Activated CD4-positive, alpha-beta T cell treated with anti-CD3 and anti-CD28 coated beads, Interleukin-2, amount 50 U/mL, for 16 hours (primary cell): ENCODE measurements at regions not wholly inside any gene's neighbourhood (a gene's known extent, or its start where the extent isn't known, plus 50 kb on each side); places are given as distances from the start of the nearest gene placed in this dataset.

Experiments
- DNase-seq: peaks from one replicate; pipeline ENCODE4 v3.0.0-alpha.2; 2020

DNA sequence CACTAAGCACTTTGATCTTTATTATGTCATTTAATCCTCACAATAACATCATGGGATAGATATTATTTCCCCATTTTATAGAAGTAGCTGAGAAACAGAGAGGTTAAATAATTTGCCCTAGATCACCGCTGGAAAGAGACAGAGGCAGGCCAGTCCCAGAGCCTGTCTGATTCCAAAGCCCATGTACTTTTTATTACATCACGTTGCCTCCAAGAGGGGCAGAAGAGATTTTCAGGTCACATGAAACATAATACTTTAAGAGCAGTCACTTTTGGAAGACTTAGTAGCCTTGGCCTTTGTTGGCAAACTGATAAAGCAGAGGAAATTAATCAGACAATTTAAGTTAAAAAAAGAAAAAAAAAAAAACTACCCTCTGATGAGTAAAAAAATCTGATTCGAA lies 200.2 kb upstream of the ARHGAP20 start:
- no peak for DNase-seq

DNA sequence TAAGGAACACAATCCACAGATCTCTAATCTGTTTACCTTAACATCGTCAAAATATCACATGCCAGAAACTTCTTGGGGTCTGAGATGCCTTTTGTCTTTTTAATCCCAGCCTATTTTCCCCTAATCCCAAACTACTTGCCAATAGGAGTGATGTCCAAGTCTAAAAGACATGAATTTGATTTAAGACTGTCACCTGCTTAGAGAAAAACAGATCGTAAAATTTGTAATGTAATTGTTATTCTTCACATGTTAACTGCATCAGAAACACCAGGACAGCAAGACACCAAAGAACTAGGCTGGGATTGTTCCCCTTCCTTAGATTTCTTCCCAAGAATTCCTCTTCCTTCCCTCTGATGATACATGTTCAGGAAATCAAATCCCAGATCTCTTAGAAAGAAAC lies 198.1 kb upstream of the ARHGAP20 start:
- no peak for DNase-seq

DNA sequence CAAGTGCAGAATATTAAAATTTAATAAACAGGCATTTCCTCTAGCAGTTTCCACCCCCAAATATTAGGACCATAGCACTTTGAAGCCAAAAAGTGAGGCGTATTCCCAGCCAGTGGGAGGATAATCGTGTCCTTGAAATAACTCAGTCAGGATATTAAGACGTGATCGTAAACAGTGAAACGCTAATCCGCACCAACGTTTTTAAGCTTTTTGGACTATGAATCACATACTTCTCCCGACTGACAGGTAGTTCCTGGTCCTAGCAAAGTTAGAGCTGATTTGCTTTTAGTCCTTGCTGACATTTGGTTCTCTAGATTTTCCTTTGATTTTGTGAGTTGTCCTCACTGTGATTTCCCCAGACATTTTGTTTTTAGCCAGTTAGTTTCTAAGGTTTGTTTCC lies 197.1 kb upstream of the ARHGAP20 start:
- no peak for DNase-seq

DNA sequence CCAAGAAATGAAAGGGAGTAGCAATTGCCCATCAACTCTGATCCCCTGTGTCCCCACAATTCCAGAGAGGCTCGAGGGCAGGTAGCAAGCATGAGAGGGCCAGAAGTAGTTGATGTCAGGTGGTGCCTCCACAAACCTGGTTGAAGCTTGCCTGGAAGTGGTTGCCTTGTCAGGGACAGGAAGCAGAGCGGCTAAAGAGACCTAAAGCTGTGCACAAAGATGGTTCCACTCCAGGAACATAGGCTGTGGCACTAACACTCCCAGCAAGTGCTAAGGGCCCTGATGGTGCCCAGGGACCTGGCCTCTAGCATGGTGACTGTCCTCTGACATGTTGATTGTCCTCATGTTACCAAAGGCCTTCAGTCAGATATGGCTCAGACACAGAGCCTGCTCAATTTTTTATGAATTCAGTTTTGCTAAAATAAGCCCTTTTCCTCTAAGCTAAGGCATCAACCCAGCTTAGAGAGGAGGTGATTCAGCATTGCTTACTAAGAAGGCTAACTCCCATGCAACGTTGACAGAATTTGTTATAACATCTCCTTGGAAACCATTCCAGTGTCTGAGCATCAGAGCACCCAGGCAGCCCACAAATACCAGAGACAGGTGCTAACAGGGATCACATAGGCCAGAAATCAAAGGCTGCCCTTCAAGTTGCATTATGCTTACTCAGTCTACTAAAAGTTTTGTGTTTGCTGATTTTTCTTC lies 196.3 kb upstream of the ARHGAP20 start:
- no peak for DNase-seq

- peak; percentile 26 for DNase-seq
These were observed 195.4 kb upstream of the ARHGAP20 start for GRCh38 chr11:110907629-110908028.

- DNase-seq = no peak
These were observed 191.6 kb upstream of the ARHGAP20 start for GRCh38 chr11:110903830-110904229.

DNA sequence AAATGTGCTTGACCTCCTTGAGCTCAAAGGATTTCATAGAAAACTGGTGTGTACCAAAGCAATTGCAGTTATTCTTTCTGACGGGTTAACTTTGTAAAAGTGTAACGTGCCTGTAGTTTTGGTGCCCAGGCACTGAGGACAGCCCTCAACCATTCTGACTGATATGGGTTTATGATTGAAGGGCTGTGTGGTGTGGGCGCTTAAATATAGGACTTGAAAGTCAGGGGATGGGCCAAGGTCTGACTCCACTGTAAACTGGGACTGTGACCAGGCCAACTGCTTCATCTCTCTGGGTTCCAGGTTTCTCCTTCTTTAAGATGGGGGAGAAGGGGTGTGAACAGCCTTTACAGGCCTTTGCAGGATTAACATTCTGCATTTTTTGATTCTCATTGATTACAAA lies 191.1 kb upstream of the ARHGAP20 start:
- DNase-seq = no peak

DNA sequence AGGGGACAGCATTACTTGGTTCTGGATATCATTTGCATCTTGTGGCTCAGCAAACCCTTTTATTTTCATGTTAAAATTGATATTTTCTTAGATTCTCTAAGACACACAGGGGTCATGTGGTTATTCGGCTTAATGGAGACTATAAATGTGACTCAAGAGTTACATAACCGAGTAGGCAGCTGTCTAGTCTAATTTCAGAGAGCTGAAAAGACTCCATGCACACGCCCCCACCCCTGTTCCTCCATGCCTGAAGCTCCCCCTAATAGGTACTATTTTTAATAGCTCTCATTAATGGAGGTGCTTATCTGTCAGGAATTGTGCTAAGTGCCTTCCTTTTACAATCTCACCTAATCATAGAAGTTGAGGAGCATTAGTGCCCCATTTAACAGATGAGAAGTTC lies 189.2 kb upstream of the ARHGAP20 start:
- DNase-seq = no peak

GRCh38 chr11:110900426-110900825 lies 188.2 kb upstream of the ARHGAP20 start:
- no peak for DNase-seq

DNA sequence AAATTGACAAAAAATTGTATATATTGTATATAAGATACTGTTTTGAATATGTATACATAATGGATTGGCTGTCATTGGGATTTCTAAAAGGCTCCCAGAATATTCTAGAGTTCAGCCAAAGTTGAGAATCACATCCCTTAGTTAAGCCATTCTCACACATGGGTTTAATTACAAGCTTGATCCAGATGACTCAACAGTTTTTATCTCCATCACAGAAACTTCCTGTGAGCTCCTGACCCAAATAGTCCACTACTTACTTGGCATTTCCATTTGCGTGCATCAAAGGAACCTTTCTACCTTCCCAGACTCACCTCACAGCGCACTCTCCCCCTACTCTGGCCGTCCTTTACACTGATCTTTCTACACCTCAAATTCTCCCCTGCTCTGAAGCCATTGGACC lies 184.8 kb upstream of the ARHGAP20 start:
- DNase-seq = no peak

GRCh38 chr11:110896358-110896757 lies 184.1 kb upstream of the ARHGAP20 start:
- no peak for DNase-seq

GRCh38 chr11:110894224-110894623 lies 182.0 kb upstream of the ARHGAP20 start:
- no peak for DNase-seq

DNA sequence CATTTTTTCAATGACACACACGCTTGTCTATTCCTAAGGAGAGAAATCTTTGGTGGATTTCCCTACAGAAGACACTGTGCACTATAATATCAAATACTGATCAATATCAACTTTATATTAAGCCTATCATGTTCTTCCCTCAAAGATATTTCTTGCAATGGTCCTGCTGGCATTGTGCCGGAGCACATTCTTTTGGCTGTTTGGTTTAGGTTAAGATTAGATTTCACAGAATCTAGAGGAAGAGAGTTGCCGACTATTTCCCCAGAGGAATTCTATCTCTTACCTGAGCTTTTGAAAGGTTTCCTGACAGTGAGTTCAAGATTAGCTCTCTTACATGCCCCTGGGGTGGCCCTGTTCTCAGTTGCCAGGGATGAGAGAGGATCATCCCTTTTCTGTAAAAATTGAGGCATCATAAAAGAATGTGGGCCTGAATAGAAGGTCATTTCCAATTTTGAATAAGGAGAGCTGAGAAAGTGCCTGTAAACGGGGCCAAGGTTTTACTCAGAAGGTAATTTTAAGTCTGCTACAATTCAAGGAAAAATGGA lies 180.6 kb upstream of the ARHGAP20 start:
- DNase-seq = no peak

- DNase-seq = no peak
These were observed 179.2 kb upstream of the ARHGAP20 start for GRCh38 chr11:110891411-110891810.

DNA sequence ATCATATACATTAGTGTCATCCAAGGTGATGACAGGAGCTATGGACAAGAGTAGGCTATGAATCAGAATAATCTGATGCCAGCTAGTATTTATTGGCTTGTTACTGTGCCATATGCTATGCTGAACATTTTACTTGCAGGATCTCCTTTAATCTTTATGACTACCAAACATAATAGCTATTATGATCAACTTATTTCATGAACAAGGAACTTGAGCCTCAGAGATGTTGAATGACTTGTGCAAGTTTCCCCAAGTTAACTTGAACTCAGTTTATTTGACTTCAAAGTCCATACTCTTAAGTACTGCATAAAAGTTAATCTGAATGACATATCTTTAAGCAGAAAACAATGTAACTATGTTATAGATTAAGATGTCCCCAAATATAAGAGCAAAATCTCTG lies 178.8 kb upstream of the ARHGAP20 start:
- DNase-seq = no peak

GRCh38 chr11:110886288-110886970 lies 174.2 kb upstream of the ARHGAP20 start:
- DNase-seq = no peak

DNA sequence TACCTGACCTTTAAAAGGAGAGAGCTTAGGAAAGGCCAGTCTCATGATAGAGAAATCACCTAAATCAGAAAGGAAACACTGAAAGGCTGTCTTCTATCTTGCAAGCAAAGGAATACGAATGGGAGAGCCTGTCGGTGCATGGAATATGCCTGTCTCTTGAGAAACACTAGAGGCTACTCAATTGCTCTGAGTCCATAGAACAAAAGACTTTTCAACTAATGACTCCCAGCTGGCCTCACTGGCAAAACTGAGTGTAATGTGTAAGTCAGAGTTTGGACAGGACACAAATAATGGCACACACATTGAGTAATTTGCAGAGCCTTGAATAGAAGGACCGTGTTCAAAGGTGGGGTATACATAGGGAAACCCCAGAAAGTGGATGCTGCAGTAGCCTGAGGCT lies 171.0 kb upstream of the ARHGAP20 start:
- DNase-seq = no peak

- no peak for DNase-seq
These were observed 166.3 kb upstream of the ARHGAP20 start for GRCh38 chr11:110878513-110878912.

DNA sequence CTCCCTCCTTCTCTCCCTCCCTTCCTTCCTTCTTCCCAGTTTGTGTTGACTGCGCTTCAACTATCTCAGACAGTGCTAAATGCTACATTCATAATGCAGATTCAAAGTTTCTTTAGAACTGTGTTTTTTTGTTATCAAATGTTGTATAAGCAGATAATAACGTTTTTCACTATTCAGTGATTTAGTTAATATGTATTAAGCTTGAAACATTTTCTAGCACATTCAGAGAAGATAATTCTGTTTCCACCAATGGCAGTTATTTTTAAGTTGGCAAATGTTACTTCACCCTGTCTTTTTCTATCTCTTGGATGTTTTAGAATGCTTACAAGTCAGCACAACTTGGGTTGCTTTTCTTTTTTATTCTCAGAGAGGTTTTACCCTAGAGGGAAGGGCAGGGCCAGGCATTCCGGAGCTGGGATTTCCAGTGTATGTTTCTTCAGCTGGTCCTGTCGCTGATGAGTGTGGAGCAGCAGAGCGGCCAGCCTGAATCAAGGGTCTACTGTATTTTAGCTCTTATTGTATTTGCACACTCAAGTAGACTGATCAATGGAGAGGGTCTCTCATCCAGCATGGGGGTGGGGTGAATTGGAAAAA lies 162.3 kb upstream of the ARHGAP20 start:
- DNase-seq = no peak

GRCh38 chr11:110873975-110874374 lies 161.7 kb upstream of the ARHGAP20 start:
- DNase-seq = no peak

DNA sequence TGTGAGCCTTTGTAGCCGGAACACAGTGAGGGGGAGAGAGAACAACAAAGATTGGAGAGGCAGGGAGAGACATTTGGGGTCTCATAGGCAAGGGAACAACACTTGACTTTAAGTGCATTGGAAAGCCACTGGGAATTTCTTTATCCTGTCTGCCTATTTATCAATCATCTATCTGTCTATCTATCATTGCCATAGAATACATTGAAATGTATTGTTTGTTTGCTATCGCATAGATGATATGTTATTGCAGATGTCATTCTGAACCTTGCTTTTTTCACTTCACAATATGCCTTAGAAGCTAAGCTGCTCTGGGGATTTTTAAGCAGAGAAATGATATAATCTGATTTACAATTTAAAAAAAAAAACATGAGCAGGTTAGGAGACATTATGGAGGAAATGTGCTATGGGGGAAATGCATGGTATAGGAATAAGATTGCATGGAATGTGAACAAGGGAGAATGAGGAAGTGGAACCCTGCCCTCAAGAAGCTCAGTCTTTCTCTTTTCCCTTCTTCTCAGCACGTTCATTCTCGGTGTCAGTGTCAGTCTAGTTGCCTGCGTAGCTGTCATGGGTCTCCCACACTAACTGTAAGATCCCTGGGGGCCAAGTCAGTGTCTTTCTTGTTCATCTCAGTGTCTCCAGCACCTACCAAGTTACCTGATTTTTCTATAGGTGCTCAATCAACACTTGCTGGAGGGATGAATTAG lies 158.7 kb upstream of the ARHGAP20 start:
- no peak for DNase-seq

GRCh38 chr11:110867951-110868350 lies 155.7 kb upstream of the ARHGAP20 start:
- no peak for DNase-seq

DNA sequence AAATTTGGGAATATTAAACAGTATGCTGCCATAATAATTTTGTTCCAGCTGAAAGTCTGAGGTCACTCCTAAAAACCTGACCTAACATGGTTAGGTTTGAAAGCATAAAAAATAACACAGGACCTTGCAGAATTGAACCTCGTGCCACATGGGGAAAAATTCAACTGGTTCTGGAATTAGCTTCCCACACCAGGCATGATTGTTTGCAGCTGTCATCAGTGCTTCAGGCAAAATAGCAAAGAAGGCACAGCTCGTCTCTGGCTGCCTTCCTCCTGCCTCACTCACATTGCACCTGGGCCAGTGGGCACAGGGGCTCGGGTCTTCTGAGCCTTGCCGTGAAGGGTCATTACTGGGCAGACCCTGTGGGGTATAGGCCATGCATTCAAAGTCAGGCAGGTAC lies 153.8 kb upstream of the ARHGAP20 start:
- DNase-seq = no peak

GRCh38 chr11:110862407-110862806 lies 150.2 kb upstream of the ARHGAP20 start:
- no peak for DNase-seq
